ENCODE measurements at regions not wholly inside any gene's neighbourhood (a gene's known extent, or its start where the extent isn't known, plus 50 kb on each side); places are given as distances from the start of the nearest gene placed in this dataset.

GRCh38 chr13:47865883-47866282 is 135.2 kb downstream of the SUCLA2 start:
- H3K23ac ChIP-seq (ENCODE audit: insufficient read length, low read depth, low read length) = no peak overlapping the region
- no peak overlapping the region for H2BK5ac ChIP-seq (ENCODE audit: insufficient read length, low read length)
- no peak overlapping the region for H3K14ac ChIP-seq (ENCODE audit: insufficient read depth, low read length)
- no peak overlapping the region for H3K56ac ChIP-seq (ENCODE audit: insufficient read length, low read depth, low read length)
- H3K27ac Mint-ChIP-seq = no peak overlapping the region
- no peaks in the 10 kb centered on the region for H3K9me3 ChIP-seq (ENCODE audit: control insufficient read depth, low read depth, low read length)
- H4K20me1 ChIP-seq (ENCODE audit: control insufficient read depth, insufficient read depth, insufficient read length) = no peaks in the 10 kb centered on the region
- H3K4me1 Mint-ChIP-seq = peaks cover 5% of the 10 kb centered on the region in 2 experiments; a peak in 3 of 4 replicates
- H3K4me3 Mint-ChIP-seq = no peak overlapping the region
- no peak overlapping the region for H4K8ac ChIP-seq (replicated peaks; ENCODE audit: insufficient read length, low read depth, low read length)
- no peaks in the 10 kb centered on the region for H3K4me1 ChIP-seq (ENCODE audit: insufficient read depth, low read length)
- H4K91ac ChIP-seq (ENCODE audit: insufficient read length, low read depth, low read length) = no peak overlapping the region
- no peak overlapping the region for H2BK15ac ChIP-seq (ENCODE audit: low read depth, low read length)
- no peak overlapping the region for H3T11ph ChIP-seq (ENCODE audit: low read length)
- no peak overlapping the region for H4K5ac ChIP-seq (ENCODE audit: insufficient read length, low read depth, low read length)
- no peak for TF ChIP-seq CTCF (conservative IDR thresholded peaks at IDR 0.05)
- H3K9me3 Mint-ChIP-seq = peaks cover 0 to 2% of the 10 kb centered on the region in 2 experiments; a peak in 1 of 5 replicates
- no peak overlapping the region for H2BK120ac ChIP-seq (ENCODE audit: low read depth, low read length, poor library complexity, severe bottlenecking)
- H2AK5ac ChIP-seq (ENCODE audit: insufficient read length, low read length) = no peak overlapping the region
- no peak overlapping the region for H3K27ac ChIP-seq (ENCODE audit: insufficient read length, low read depth, low read length)
- no peak overlapping the region for H2BK12ac ChIP-seq (ENCODE audit: insufficient read length, low read depth, low read length)
- H3K4me2 ChIP-seq (ENCODE audit: insufficient read depth, insufficient read length, low read length) = no peak overlapping the region
- H3K9ac ChIP-seq (ENCODE audit: extremely low read depth, insufficient read length, low read length) = no peak overlapping the region
- DNase-seq = no peak
- H3K27me3 Mint-ChIP-seq (ENCODE audit: low read depth) = no peaks in the 10 kb centered on the region
- no peak overlapping the region for H2BK20ac ChIP-seq (ENCODE audit: low read depth, low read length, poor library complexity, severe bottlenecking)
- no CpG with 5 or more reads among the region's 3 CpGs for WGBS (ENCODE audit: extremely low coverage, insufficient read length, low lambda C conversion rate)
- no peak overlapping the region for H2AFZ ChIP-seq (ENCODE audit: low read length)
- no peaks in the 10 kb centered on the region for H3K79me2 ChIP-seq (ENCODE audit: insufficient read depth, low read length)
- H3K18ac ChIP-seq (ENCODE audit: insufficient read length, low read depth, low read length) = no peak overlapping the region
- no peaks in the 10 kb centered on the region for H3K79me1 ChIP-seq (ENCODE audit: insufficient read depth, low read depth, low read length, poor library complexity, severe bottlenecking)
- no peaks in the 10 kb centered on the region for H3K27me3 ChIP-seq (ENCODE audit: insufficient read depth, low read length)
- no peaks in the 10 kb centered on the region for H3K23me2 ChIP-seq (ENCODE audit: insufficient read length, low read depth, low read length, poor library complexity, severe bottlenecking)
- no peaks in the 10 kb centered on the region for H3K36me3 Mint-ChIP-seq (ENCODE audit: insufficient read depth in 1 of 3, low read depth in 3 of 3)
- H3K4ac ChIP-seq (ENCODE audit: low read depth, low read length) = no peak overlapping the region

Data from H9 (cell line).